ENCODE measurements at regions not wholly inside any gene's neighbourhood (a gene's known extent, or its start where the extent isn't known, plus 50 kb on each side); places are given as distances from the start of the nearest gene placed in this dataset.

DNA sequence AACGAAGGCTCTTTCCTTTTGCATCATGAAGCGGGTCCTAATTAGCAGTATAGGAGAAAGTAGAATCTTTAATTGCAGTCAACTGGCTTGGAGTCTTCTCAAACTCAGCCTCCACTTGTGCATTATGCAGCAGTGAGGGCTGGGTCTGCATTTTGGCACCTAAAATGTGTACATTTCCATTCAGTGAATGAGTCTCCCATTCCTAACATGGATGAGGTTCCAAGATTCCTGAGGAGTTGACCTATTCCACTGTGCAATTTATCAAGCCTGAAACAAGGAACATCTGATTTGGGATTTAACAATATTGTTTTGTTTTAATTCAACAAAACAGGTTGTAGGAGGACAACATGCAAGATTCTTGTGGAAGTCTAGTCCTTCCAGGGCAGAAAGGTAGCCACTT, 171.8 kb upstream of the S1PR3 start:
- no peak overlapping the region for H3K4me3 ChIP-seq (ENCODE audit: control insufficient read depth, low read depth, low read length)
- TF ChIP-seq, protein P1, sequence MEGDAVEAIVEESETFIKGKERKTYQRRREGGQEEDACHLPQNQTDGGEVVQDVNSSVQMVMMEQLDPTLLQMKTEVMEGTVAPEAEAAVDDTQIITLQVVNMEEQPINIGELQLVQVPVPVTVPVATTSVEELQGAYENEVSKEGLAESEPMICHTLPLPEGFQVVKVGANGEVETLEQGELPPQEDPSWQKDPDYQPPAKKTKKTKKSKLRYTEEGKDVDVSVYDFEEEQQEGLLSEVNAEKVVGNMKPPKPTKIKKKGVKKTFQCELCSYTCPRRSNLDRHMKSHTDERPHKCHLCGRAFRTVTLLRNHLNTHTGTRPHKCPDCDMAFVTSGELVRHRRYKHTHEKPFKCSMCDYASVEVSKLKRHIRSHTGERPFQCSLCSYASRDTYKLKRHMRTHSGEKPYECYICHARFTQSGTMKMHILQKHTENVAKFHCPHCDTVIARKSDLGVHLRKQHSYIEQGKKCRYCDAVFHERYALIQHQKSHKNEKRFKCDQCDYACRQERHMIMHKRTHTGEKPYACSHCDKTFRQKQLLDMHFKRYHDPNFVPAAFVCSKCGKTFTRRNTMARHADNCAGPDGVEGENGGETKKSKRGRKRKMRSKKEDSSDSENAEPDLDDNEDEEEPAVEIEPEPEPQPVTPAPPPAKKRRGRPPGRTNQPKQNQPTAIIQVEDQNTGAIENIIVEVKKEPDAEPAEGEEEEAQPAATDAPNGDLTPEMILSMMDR (IDR thresholded peaks at IDR 0.05; ENCODE audit: control insufficient read depth, insufficient read depth, low read depth, low read length, missing control alignments) = no peak
- DNase-seq (ENCODE audit: low read depth) = no peak

DNA sequence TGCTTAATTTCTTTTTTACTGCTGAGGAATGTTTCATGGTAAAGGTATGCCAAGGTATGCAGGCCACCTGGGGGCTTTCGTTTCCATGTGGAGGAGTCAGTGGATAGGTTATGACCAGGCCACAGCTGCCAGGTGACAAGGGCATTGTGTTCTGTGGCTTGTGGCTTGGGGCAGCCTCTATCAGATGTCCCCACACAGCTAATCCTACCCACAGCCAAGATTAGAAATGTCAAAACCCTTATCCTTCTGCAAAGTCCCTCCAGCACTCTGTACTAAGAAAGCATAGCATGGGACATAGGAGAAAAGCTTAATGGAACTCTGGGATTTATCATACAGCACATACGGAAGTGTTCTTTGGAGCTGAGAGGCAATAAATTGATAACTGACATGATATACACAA, 171.2 kb upstream of the S1PR3 start:
- no peak for DNase-seq (ENCODE audit: low read depth)
- TF ChIP-seq, protein P1 (IDR thresholded peaks at IDR 0.05; ENCODE audit: control insufficient read depth, insufficient read depth, low read depth, low read length, missing control alignments) = no peak
- no peak overlapping the region for H3K4me3 ChIP-seq (ENCODE audit: control insufficient read depth, low read depth, low read length)

DNA sequence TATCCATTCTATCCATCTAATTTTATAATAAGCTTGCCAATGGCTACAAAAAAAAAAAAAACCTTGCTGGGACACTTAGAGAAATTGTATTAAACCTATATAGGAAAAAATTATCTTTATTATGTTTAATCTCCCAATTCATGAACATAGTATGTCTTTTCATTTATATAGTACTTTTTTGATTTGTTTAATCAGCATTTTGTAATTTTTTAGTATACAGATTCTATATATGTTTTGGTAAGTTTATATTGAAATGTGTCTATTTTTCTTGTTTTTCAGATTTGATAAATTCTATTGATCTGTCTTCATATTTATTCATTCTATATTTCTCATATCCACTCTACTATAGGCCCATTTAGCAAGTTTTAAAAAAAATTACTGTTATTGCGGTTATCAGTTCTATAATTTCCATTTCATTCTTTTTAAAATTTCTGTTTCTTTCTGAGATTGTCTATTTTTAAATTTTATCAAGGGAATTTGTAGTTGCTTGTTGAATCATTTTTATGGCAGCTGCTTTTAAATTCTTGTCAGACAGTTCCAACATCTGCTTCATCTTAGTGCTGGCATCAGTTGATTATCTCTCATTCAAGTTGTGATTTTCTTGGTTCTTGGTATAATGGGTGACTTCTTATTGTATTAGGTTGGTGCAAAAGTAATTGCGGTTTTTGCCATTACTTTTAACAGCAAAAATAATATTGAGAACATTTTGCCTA, 170.1 kb upstream of the S1PR3 start:
- TF ChIP-seq, protein P1 (IDR thresholded peaks at IDR 0.05; ENCODE audit: control insufficient read depth, insufficient read depth, low read depth, low read length, missing control alignments) = no peak

DNA sequence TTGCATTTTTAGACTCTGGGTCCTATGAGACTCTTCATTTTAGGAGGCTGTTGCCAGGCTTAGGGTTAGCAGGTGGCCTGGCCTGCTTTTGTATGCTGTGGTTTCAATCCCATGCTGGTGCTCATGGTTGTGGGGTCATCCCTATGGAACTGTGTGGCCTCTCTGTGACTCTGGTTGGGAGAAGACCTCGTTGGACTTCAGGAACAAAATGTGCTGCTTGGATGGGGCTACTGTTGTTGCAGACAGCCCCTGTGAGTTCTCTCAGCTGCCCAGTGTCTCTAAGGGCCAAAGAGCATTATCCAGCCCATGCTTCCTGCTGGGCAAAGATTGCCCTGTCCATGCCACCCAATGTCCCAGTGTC, 169.5 kb upstream of the S1PR3 start:
- no peak overlapping the region for H3K4me3 ChIP-seq (ENCODE audit: control insufficient read depth, low read depth, low read length)
- DNase-seq (ENCODE audit: low read depth) = no peak
- TF ChIP-seq, protein P1 (IDR thresholded peaks at IDR 0.05; ENCODE audit: control insufficient read depth, insufficient read depth, low read depth, low read length, missing control alignments) = no peak

More for the DNA sequence above, 170.1 kb upstream of the S1PR3 start:
- H3K4me3 ChIP-seq (ENCODE audit: control insufficient read depth, low read depth, low read length) = no peak overlapping the region
- DNase-seq (ENCODE audit: low read depth) = no peak

DNA sequence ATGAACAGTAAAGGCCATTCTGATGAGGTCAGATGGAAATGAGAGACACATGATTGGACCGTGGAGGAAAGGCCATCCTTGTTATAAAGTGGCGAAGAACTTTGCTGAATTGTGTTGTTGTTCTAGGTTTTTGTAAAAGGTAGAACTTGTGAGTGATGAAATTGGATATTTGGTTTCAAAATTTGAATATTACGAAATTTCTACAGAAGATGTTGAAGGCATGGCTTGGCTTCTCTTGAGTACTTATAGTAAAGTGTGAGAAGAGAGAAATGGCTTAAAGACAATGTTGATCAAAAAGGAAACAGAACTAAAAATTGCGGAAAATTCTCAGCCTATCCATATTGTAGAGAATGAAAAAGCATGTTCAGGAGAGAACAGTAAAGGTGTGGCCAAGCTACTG, 166.6 kb upstream of the S1PR3 start:
- TF ChIP-seq, protein P1 (IDR thresholded peaks at IDR 0.05; ENCODE audit: control insufficient read depth, insufficient read depth, low read depth, low read length, missing control alignments) = no peak
- no peak for DNase-seq (ENCODE audit: low read depth)
- H3K4me3 ChIP-seq (ENCODE audit: control insufficient read depth, low read depth, low read length) = no peak overlapping the region

DNA sequence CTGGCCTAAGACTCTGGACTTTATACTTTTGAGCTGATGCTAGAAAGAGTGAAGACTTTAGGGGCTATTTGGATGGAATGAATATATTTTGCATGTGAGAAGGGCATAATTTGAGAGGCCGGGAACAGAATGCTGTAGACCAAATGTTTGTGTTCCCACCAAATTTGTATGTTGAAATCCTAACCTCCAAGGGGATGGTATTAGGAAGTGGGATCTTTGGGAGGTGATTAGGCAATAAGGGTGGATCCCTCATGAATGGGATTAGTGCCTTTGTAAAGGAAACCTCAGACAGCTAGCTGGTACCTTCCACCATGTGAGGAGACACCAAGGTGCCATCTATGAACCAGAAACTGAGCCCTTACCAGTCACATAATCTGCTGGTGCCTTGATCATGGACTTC, 165.1 kb upstream of the S1PR3 start:
- TF ChIP-seq, protein P1 (IDR thresholded peaks at IDR 0.05; ENCODE audit: control insufficient read depth, insufficient read depth, low read depth, low read length, missing control alignments) = no peak
- no peak for DNase-seq (ENCODE audit: low read depth)
- no peak overlapping the region for H3K4me3 ChIP-seq (ENCODE audit: control insufficient read depth, low read depth, low read length)

Data from AG09309 (cell line).